ENCODE measurements at regions not wholly inside any gene's neighbourhood (a gene's known extent, or its start where the extent isn't known, plus 50 kb on each side); places are given as distances from the start of the nearest gene placed in this dataset.

DNA sequence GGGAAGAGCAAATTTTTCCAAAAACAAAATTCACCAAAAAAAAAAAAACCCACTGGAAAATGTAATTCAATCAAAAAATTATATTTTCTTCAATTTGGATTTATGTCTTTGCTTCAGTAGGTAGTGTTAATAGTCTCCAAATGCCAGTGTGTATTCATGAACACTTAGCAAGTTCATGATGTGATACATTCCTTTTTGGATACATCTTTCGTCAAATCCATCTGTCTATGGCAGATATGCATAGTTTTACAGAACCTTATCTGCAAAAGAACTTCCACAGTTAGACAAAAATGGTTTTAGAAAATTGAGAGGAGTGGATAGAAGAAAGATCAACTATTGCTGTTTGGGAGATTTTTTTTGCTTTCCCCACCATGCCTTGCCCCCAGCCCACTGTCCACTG lies 214.6 kb downstream of the DEPDC1B start:
- no peak for ATAC-seq

DNA sequence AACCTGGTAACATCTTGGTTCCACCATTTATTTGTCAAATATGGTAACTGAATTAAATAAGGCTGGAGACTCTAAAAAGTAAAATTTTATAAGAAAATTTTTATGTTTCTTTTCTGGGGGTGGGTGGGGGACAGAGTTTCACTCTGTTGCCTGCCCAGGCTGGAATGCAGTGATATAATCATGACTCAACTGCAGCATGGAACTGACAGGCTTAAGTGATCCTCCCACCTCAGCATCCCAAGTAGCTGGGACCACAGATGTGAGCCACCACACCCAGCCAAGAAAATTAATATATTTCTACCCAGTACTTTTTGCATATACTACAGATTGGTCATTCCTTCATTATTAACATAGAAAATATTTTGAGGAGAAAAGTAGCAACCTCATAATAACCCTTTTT lies 216.9 kb downstream of the DEPDC1B start:
- POLR2A ChIA-PET (ENCODE audit: unreplicated experiment), result no interaction called here
- BruUV-seq (replicated peaks), result no TSS peak
- no peak overlapping the region for H3K9ac ChIP-seq (ENCODE audit: low read length)
- CTCF ChIA-PET, result no interaction called here
- intact Hi-C loops (cut with micrococcal nuclease), result no loop called here
- no peak overlapping the region for H2AFZ ChIP-seq (ENCODE audit: low read length)
- H3K4me1 ChIP-seq (ENCODE audit: insufficient read depth, low read length), result 0 out of 2 replicates have a peak, but pooled peaks cover 7% of the 10 kb centered on the region
- H4K20me1 ChIP-seq (ENCODE audit: low read length), result no peaks in the 10 kb centered on the region
- no peak overlapping the region for H3K4me3 ChIP-seq (ENCODE audit: low read length)
- H3K27ac ChIP-seq (ENCODE audit: low read length), result no peak overlapping the region
- peaks cover 4% of the 10 kb centered on the region; the same call in 1 of the 2 replicates for H3K27me3 ChIP-seq (ENCODE audit: low read length)
- ATAC-seq (no peak), DNase-seq (peak; percentile 17)
- H3F3A ChIP-seq (ENCODE audit: low read length, unreplicated experiment), result no peaks in the 10 kb centered on the region
- H3K4me2 ChIP-seq (ENCODE audit: low read length), result no peak overlapping the region
- H3K9me3 ChIP-seq (ENCODE audit: low read length), result no peaks in the 10 kb centered on the region
- no peaks in the 10 kb centered on the region for H3K79me2 ChIP-seq (ENCODE audit: low read length)
- no peaks in the 10 kb centered on the region for H3K9me2 ChIP-seq (replicated peaks; ENCODE audit: low read length)
- TF ChIP-seq, protein P1, sequence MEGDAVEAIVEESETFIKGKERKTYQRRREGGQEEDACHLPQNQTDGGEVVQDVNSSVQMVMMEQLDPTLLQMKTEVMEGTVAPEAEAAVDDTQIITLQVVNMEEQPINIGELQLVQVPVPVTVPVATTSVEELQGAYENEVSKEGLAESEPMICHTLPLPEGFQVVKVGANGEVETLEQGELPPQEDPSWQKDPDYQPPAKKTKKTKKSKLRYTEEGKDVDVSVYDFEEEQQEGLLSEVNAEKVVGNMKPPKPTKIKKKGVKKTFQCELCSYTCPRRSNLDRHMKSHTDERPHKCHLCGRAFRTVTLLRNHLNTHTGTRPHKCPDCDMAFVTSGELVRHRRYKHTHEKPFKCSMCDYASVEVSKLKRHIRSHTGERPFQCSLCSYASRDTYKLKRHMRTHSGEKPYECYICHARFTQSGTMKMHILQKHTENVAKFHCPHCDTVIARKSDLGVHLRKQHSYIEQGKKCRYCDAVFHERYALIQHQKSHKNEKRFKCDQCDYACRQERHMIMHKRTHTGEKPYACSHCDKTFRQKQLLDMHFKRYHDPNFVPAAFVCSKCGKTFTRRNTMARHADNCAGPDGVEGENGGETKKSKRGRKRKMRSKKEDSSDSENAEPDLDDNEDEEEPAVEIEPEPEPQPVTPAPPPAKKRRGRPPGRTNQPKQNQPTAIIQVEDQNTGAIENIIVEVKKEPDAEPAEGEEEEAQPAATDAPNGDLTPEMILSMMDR (conservative IDR thresholded peaks at IDR 0.05; ENCODE audit: low read depth, low read length), result no peak
- TF ChIP-seq EZH2phosphoT487 (IDR thresholded peaks at IDR 0.05; ENCODE audit: borderline replicate concordance, low read length), result no peak
- TF ChIP-seq EZH2 (IDR thresholded peaks at IDR 0.05; ENCODE audit: low read length, unreplicated experiment), result no peak
- no peaks in the 10 kb centered on the region for H3K36me3 ChIP-seq (ENCODE audit: low read depth, low read length)

More for the DNA sequence above, 214.6 kb downstream of the DEPDC1B start:
- Histone ChIP-seq H4K20me1 (ENCODE audit: low read length) (no peaks in the 10 kb centered on the region), H3K4me1 (ENCODE audit: insufficient read depth, low read length) (peaks cover 7% of the 10 kb centered on the region; the same call in 1 of the 2 replicates), H3K9ac (ENCODE audit: low read length) (no peak overlapping the region), H3F3A (ENCODE audit: low read length, unreplicated experiment) (no peaks in the 10 kb centered on the region), H3K27me3 (ENCODE audit: low read length) (peaks cover 7% of the 10 kb centered on the region; the same call in 1 of the 2 replicates), H3K79me2 (ENCODE audit: low read length) (no peaks in the 10 kb centered on the region), H3K36me3 (ENCODE audit: low read depth, low read length) (no peaks in the 10 kb centered on the region), H2AFZ (ENCODE audit: low read length) (no peak overlapping the region), H3K9me2 (replicated peaks; ENCODE audit: low read length) (no peaks in the 10 kb centered on the region), H3K9me3 (ENCODE audit: low read length) (no peaks in the 10 kb centered on the region), H3K4me3 (ENCODE audit: low read length) (no peak overlapping the region), H3K4me2 (ENCODE audit: low read length) (no peak overlapping the region), H3K27ac (ENCODE audit: low read length) (no peak overlapping the region)
- CTCF ChIA-PET, result no interaction called here
- no TSS peak for BruUV-seq (replicated peaks)
- intact Hi-C loops (cut with micrococcal nuclease), result no loop called here
- no peak for DNase-seq
- no peak for TF ChIP-seq EZH2phosphoT487 (IDR thresholded peaks at IDR 0.05; ENCODE audit: borderline replicate concordance, low read length)
- TF ChIP-seq, protein P1 (conservative IDR thresholded peaks at IDR 0.05; ENCODE audit: low read depth, low read length), result no peak
- no peak for TF ChIP-seq EZH2 (IDR thresholded peaks at IDR 0.05; ENCODE audit: low read length, unreplicated experiment)
- POLR2A ChIA-PET (ENCODE audit: unreplicated experiment), result no interaction called here

DNA sequence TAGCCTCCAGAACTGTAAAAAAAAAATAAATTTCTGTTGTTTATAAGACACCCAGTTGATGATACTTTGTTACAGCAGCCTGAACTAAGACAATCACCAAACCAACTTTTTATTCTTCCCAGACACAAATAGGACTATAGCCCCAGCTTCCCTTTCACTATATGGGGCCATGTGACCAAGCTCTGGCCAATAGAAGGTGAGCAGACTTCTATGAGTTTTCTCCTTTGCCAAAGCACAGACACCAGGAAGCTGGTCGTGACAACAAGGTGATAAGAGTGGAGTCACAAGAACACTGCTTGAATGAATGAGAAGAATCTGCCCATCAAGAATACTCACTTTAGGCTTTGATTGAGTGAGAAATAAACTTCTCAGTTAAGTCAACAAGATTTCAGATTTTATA lies 217.7 kb downstream of the DEPDC1B start:
- ChIA-PET POLR2A (ENCODE audit: unreplicated experiment) (no interaction called here), CTCF (no interaction called here)
- no peaks in the 10 kb centered on the region for H3K9me3 ChIP-seq (ENCODE audit: low read length)
- H3F3A ChIP-seq (ENCODE audit: low read length, unreplicated experiment), result no peaks in the 10 kb centered on the region
- no peak overlapping the region for H3K4me2 ChIP-seq (ENCODE audit: low read length)
- no peak overlapping the region for H2AFZ ChIP-seq (ENCODE audit: low read length)
- intact Hi-C loops (cut with micrococcal nuclease), result no loop called here
- H3K27ac ChIP-seq (ENCODE audit: low read length), result no peak overlapping the region
- TF ChIP-seq EZH2 (IDR thresholded peaks at IDR 0.05; ENCODE audit: low read length, unreplicated experiment) (no peak), EZH2phosphoT487 (IDR thresholded peaks at IDR 0.05; ENCODE audit: borderline replicate concordance, low read length) (no peak)
- TF ChIP-seq, protein P1 (conservative IDR thresholded peaks at IDR 0.05; ENCODE audit: low read depth, low read length), result no peak
- H3K36me3 ChIP-seq (ENCODE audit: low read depth, low read length), result no peaks in the 10 kb centered on the region
- no peaks in the 10 kb centered on the region for H3K79me2 ChIP-seq (ENCODE audit: low read length)
- no peaks in the 10 kb centered on the region for H3K9me2 ChIP-seq (replicated peaks; ENCODE audit: low read length)
- H3K9ac ChIP-seq (ENCODE audit: low read length), result no peak overlapping the region
- H3K27me3 ChIP-seq (ENCODE audit: low read length), result no peaks in the 10 kb centered on the region
- no peak for DNase-seq
- 0 out of 2 replicates have a peak, but pooled peaks cover 2% of the 10 kb centered on the region for H3K4me1 ChIP-seq (ENCODE audit: insufficient read depth, low read length)
- no peak for ATAC-seq
- no TSS peak for BruUV-seq (replicated peaks)
- no peak overlapping the region for H3K4me3 ChIP-seq (ENCODE audit: low read length)
- no peaks in the 10 kb centered on the region for H4K20me1 ChIP-seq (ENCODE audit: low read length)
